Liver (tissue), 8 donors: ENCODE measurements at regions not wholly inside any gene's neighbourhood (a gene's known extent, or its start where the extent isn't known, plus 50 kb on each side); places are given as distances from the start of the nearest gene placed in this dataset.

Experiments
- DNase-seq: peaks from one replicate; pipeline ENCODE4 v3.0.0-alpha.2; 2017; ENCODE audit warnings: low spot score
- H3K27ac ChIP-seq, 2 donors: one replicate each; pipeline ENCODE4 v1.7.0; 2013; ENCODE audit warnings: inconsistent platforms in 2 of 2, low read length in 2 of 2, control low read depth in 1 of 2, low read depth in 1 of 2, mild to moderate bottlenecking in 1 of 2
- H3K27me3 ChIP-seq, 4 donors: one replicate each; pipeline versions ENCODE4 v1.6.1 to v1.7.0; 2013; ENCODE audit warnings: low read length in 3 of 4, inconsistent platforms in 1 of 4, mild to moderate bottlenecking in 1 of 4, moderate library complexity in 1 of 4; ENCODE audit not compliant: control insufficient read depth in 4 of 4, insufficient read depth in 4 of 4
- H3K36me3 ChIP-seq, 4 donors: one replicate each; pipeline versions ENCODE4 v1.6.1 to v1.7.0; 2013; ENCODE audit warnings: low read length in 3 of 4, mild to moderate bottlenecking in 3 of 4, low read depth in 1 of 4, moderate library complexity in 1 of 4; ENCODE audit not compliant: control insufficient read depth in 4 of 4, insufficient read depth in 3 of 4
- H3K4me1 ChIP-seq, 4 donors: one replicate each; pipeline versions ENCODE4 v1.6.1 to v1.7.0; 2013; ENCODE audit warnings: low read length in 3 of 4, mild to moderate bottlenecking in 3 of 4, moderate library complexity in 1 of 4; ENCODE audit not compliant: control insufficient read depth in 4 of 4, insufficient read depth in 4 of 4
- H3K4me3 ChIP-seq, 3 donors: one replicate each; pipeline versions ENCODE4 v1.6.1 to v1.7.0; 2013; ENCODE audit warnings: low read length in 3 of 3, control low read depth in 1 of 3, low read depth in 1 of 3, mild to moderate bottlenecking in 1 of 3
- H3K9ac ChIP-seq, 2 donors: one replicate each; pipeline ENCODE4 v1.7.0; 2013; ENCODE audit warnings: low read length in 2 of 2, mild to moderate bottlenecking in 2 of 2, moderate library complexity in 2 of 2, control low read depth in 1 of 2, low read depth in 1 of 2
- H3K9me3 ChIP-seq, 4 donors: one replicate each; pipeline versions ENCODE4 v1.6.1 to v1.7.0; 2013; ENCODE audit warnings: low read length in 3 of 4; ENCODE audit not compliant: control insufficient read depth in 4 of 4
- ATF3 ChIP-seq: IDR thresholded peaks from 2 replicates; pipeline ENCODE4 v1.6.1; 2016; ENCODE audit warnings: antibody characterized with exemption
- CTCF ChIP-seq: fragments of 150-350 bp; IDR thresholded peaks from 2 replicates; pipeline ENCODE4 v1.5.1; 2017; ENCODE audit warnings: improper control_type of control experiment, low read depth, low read length; ENCODE audit not compliant: missing input control
- EGR1 ChIP-seq, 2 donors: IDR thresholded peaks; 2 replicates each; pipeline ENCODE4 v1.6.1; 2016 to 2018; ENCODE audit warnings: antibody characterized with exemption in 2 of 2, low read depth in 2 of 2
- HNF4A ChIP-seq, 2 donors: conservative IDR thresholded peaks; 2 replicates each; pipeline ENCODE4 v1.6.1; 2016; ENCODE audit warnings: antibody characterized with exemption in 2 of 2, mild to moderate bottlenecking in 2 of 2
- SP1 ChIP-seq: IDR thresholded peaks from 2 replicates; pipeline ENCODE4 v1.6.1; 2018; ENCODE audit warnings: antibody characterized with exemption, mild to moderate bottlenecking
- ZBTB33 ChIP-seq: IDR thresholded peaks from 2 replicates; pipeline ENCODE4 v1.6.1; 2016; ENCODE audit warnings: antibody characterized with exemption
- WGBS: extraction: QIAGEN DNeasy Blood & Tissue Kit; methylation state at CpG from one replicate; pipeline ENCODE4 v1.1.7; 2013; 5-methylcytosine and 5-hydroxymethylcytosine counted together
- donor health status: healthy.
- donor health status: healthy.
- donor health status: healthy.
- donor health status: healthy.
- donor health status: healthy.

- peaks cover 0 to 4% (median under 1%) of the 10 kb centered on the region in 4 donors for H3K4me1 ChIP-seq
- WGBS: 86% methylated on average over 9 of the region's 9 CpGs
- no peaks in the 10 kb centered on the region for H3K27me3 ChIP-seq
- no peak for DNase-seq
- H3K27ac ChIP-seq: no peak overlapping the region
- no peaks in the 10 kb centered on the region for H3K36me3 ChIP-seq
- no peak overlapping the region for H3K9ac ChIP-seq
- no peaks in the 10 kb centered on the region for H3K9me3 ChIP-seq
- TF ChIP-seq ATF3 (no peak), EGR1 (IDR thresholded peaks at IDR 0.05; ENCODE audit: low read depth in 2 of 2) (no peak), HNF4A (conservative IDR thresholded peaks at IDR 0.05) (no peak)
- H3K4me3 ChIP-seq: no peak overlapping the region
Observed at GRCh38 chr9:89815061-89815902, 210.5 kb downstream of the GADD45G start.

- 85% methylated on average over 10 of the region's 10 CpGs for WGBS
Observed at GRCh38 chr9:89815903-89816573, 211.2 kb downstream of the GADD45G start.

More at GRCh38 chr9:89815903-89816573, 211.2 kb downstream of the GADD45G start:
- no peak overlapping the region for H3K27ac ChIP-seq
- TF ChIP-seq SP1 (no peak), CTCF (no peak), ZBTB33 (no peak), EGR1 (IDR thresholded peaks at IDR 0.05; ENCODE audit: low read depth in 2 of 2) (no peak)
- DNase-seq: no peak
- H3K9me3 ChIP-seq: no peaks in the 10 kb centered on the region
- no peak overlapping the region for H3K4me3 ChIP-seq
- no peak overlapping the region for H3K9ac ChIP-seq
- H3K4me1 ChIP-seq: peaks cover 0 to 4% (median under 1%) of the 10 kb centered on the region in 4 donors
- no peaks in the 10 kb centered on the region for H3K36me3 ChIP-seq
- no peaks in the 10 kb centered on the region for H3K27me3 ChIP-seq
